ENCODE measurements at regions not wholly inside any gene's neighbourhood (a gene's known extent, or its start where the extent isn't known, plus 50 kb on each side); places are given as distances from the start of the nearest gene placed in this dataset.

GRCh38 chr18:28884304-28884703 is 707.4 kb upstream of the CDH2 start:
- no peak overlapping the region for H3K18ac ChIP-seq (ENCODE audit: low read length)
- H3K14ac ChIP-seq (ENCODE audit: low read length) = no peak overlapping the region
- no peak overlapping the region for H3K9ac ChIP-seq (ENCODE audit: low read length)
- no CpG with 5 or more reads among the region's 1 CpG for WGBS (ENCODE audit: extremely low coverage, insufficient coverage, insufficient read length)
- H2BK120ac ChIP-seq (ENCODE audit: insufficient read depth, low read length, poor library complexity) = no peak overlapping the region
- H3K79me1 ChIP-seq (ENCODE audit: low read length) = no peaks in the 10 kb centered on the region
- no peaks in the 10 kb centered on the region for H3K27me3 ChIP-seq (ENCODE audit: insufficient read depth, low read length)
- no peak overlapping the region for H2AFZ ChIP-seq (ENCODE audit: insufficient read depth, low read length, poor library complexity)
- no peaks in the 10 kb centered on the region for H3K9me3 ChIP-seq (ENCODE audit: insufficient read depth, low read depth, low read length)
- no peak overlapping the region for H3K23ac ChIP-seq (ENCODE audit: low read length)
- H2AK5ac ChIP-seq (ENCODE audit: low read length) = no peak overlapping the region
- no peak overlapping the region for H3K4ac ChIP-seq (ENCODE audit: low read depth, low read length)
- no peak overlapping the region for H2BK5ac ChIP-seq (ENCODE audit: low read depth, low read length, poor library complexity)
- no peak for DNase-seq
- H3K79me2 ChIP-seq (ENCODE audit: control insufficient read depth, insufficient read depth, low read length, poor library complexity) = no peaks in the 10 kb centered on the region
- no peak overlapping the region for H3K27ac ChIP-seq (ENCODE audit: low read depth, low read length)
- H4K12ac ChIP-seq (ENCODE audit: low read depth, low read length) = no peak overlapping the region
- H3K4me1 ChIP-seq (ENCODE audit: control insufficient read depth in 1 of 2, insufficient read depth in 2 of 2, low read length in 2 of 2) = no peaks in the 10 kb centered on the region
- H3K4me2 ChIP-seq (ENCODE audit: low read length) = no peak overlapping the region
- H3K36me3 ChIP-seq (ENCODE audit: control insufficient read depth in 1 of 2, insufficient read depth in 2 of 2, low read length in 2 of 2) = no peaks in the 10 kb centered on the region
- no peak overlapping the region for H3K4me3 ChIP-seq (ENCODE audit: low read depth, low read length)
- H4K8ac ChIP-seq (ENCODE audit: low read depth, low read length) = no peak overlapping the region
- no peak overlapping the region for H2BK12ac ChIP-seq (ENCODE audit: low read length)
- no peak overlapping the region for H4K91ac ChIP-seq (ENCODE audit: low read depth, low read length)

- no peaks in the 10 kb centered on the region for H3K79me1 ChIP-seq (ENCODE audit: low read length)
- no peak for DNase-seq
- no peaks in the 10 kb centered on the region for H3K4me1 ChIP-seq (ENCODE audit: control insufficient read depth in 1 of 2, insufficient read depth in 2 of 2, low read length in 2 of 2)
- H4K91ac ChIP-seq (ENCODE audit: low read depth, low read length) = no peak overlapping the region
- H3K23ac ChIP-seq (ENCODE audit: low read length) = no peak overlapping the region
- no peak overlapping the region for H2BK5ac ChIP-seq (ENCODE audit: low read depth, low read length, poor library complexity)
- WGBS (ENCODE audit: extremely low coverage, insufficient coverage, insufficient read length) = no CpG with 5 or more reads among the region's 4 CpGs
- no peaks in the 10 kb centered on the region for H3K27me3 ChIP-seq (ENCODE audit: insufficient read depth, low read length)
- no peak overlapping the region for H4K12ac ChIP-seq (ENCODE audit: low read depth, low read length)
- no peaks in the 10 kb centered on the region for H3K9me3 ChIP-seq (ENCODE audit: insufficient read depth, low read depth, low read length)
- H3K14ac ChIP-seq (ENCODE audit: low read length) = no peak overlapping the region
- H4K8ac ChIP-seq (ENCODE audit: low read depth, low read length) = no peak overlapping the region
- no peak overlapping the region for H3K4ac ChIP-seq (ENCODE audit: low read depth, low read length)
- no peak overlapping the region for H3K18ac ChIP-seq (ENCODE audit: low read length)
- no peak overlapping the region for H2BK120ac ChIP-seq (ENCODE audit: insufficient read depth, low read length, poor library complexity)
- H2BK12ac ChIP-seq (ENCODE audit: low read length) = no peak overlapping the region
- H3K27ac ChIP-seq (ENCODE audit: low read depth, low read length) = no peak overlapping the region
- no peak overlapping the region for H3K4me3 ChIP-seq (ENCODE audit: low read depth, low read length)
- no peak overlapping the region for H2AK5ac ChIP-seq (ENCODE audit: low read length)
- H3K4me2 ChIP-seq (ENCODE audit: low read length) = no peak overlapping the region
- H3K79me2 ChIP-seq (ENCODE audit: control insufficient read depth, insufficient read depth, low read length, poor library complexity) = no peaks in the 10 kb centered on the region
- H2AFZ ChIP-seq (ENCODE audit: insufficient read depth, low read length, poor library complexity) = no peak overlapping the region
- H3K9ac ChIP-seq (ENCODE audit: low read length) = no peak overlapping the region
- no peaks in the 10 kb centered on the region for H3K36me3 ChIP-seq (ENCODE audit: control insufficient read depth in 1 of 2, insufficient read depth in 2 of 2, low read length in 2 of 2)
Observed at GRCh38 chr18:28880856-28881255, 703.9 kb upstream of the CDH2 start.

GRCh38 chr18:28875059-28875458 is 698.1 kb upstream of the CDH2 start:
- H3K9ac ChIP-seq (ENCODE audit: low read length) = no peak overlapping the region
- DNase-seq = no peak
- WGBS (ENCODE audit: extremely low coverage, insufficient coverage, insufficient read length) = no CpG with 5 or more reads among the region's 1 CpG

GRCh38 chr18:28863396-28863795 is 686.5 kb upstream of the CDH2 start:
- no peak overlapping the region for H3K4ac ChIP-seq (ENCODE audit: low read depth, low read length)
- no peak overlapping the region for H2AFZ ChIP-seq (ENCODE audit: insufficient read depth, low read length, poor library complexity)
- no peak overlapping the region for H4K91ac ChIP-seq (ENCODE audit: low read depth, low read length)
- no peak overlapping the region for H4K8ac ChIP-seq (ENCODE audit: low read depth, low read length)
- H3K79me1 ChIP-seq (ENCODE audit: low read length) = no peaks in the 10 kb centered on the region
- WGBS (ENCODE audit: extremely low coverage, insufficient coverage, insufficient read length) = no CpG with 5 or more reads among the region's 2 CpGs
- no peak overlapping the region for H3K27ac ChIP-seq (ENCODE audit: low read depth, low read length)
- no peak overlapping the region for H3K23ac ChIP-seq (ENCODE audit: low read length)
- H3K4me2 ChIP-seq (ENCODE audit: low read length) = no peak overlapping the region
- no peaks in the 10 kb centered on the region for H3K79me2 ChIP-seq (ENCODE audit: control insufficient read depth, insufficient read depth, low read length, poor library complexity)
- no peaks in the 10 kb centered on the region for H3K9me3 ChIP-seq (ENCODE audit: insufficient read depth, low read depth, low read length)
- no peak overlapping the region for H2BK5ac ChIP-seq (ENCODE audit: low read depth, low read length, poor library complexity)
- H2BK120ac ChIP-seq (ENCODE audit: insufficient read depth, low read length, poor library complexity) = no peak overlapping the region
- no peak overlapping the region for H4K12ac ChIP-seq (ENCODE audit: low read depth, low read length)
- no peak overlapping the region for H3K4me3 ChIP-seq (ENCODE audit: low read depth, low read length)
- H3K36me3 ChIP-seq (ENCODE audit: control insufficient read depth in 1 of 2, insufficient read depth in 2 of 2, low read length in 2 of 2) = no peaks in the 10 kb centered on the region
- DNase-seq = no peak
- H3K4me1 ChIP-seq (ENCODE audit: control insufficient read depth in 1 of 2, insufficient read depth in 2 of 2, low read length in 2 of 2) = no peaks in the 10 kb centered on the region
- H2AK5ac ChIP-seq (ENCODE audit: low read length) = no peak overlapping the region
- no peak overlapping the region for H3K18ac ChIP-seq (ENCODE audit: low read length)
- H3K14ac ChIP-seq (ENCODE audit: low read length) = no peak overlapping the region
- H3K27me3 ChIP-seq (ENCODE audit: insufficient read depth, low read length) = no peaks in the 10 kb centered on the region
- no peak overlapping the region for H3K9ac ChIP-seq (ENCODE audit: low read length)
- no peak overlapping the region for H2BK12ac ChIP-seq (ENCODE audit: low read length)

More at GRCh38 chr18:28875059-28875458, 698.1 kb upstream of the CDH2 start:
- no peaks in the 10 kb centered on the region for H3K9me3 ChIP-seq (ENCODE audit: insufficient read depth, low read depth, low read length)
- no peak overlapping the region for H2AK5ac ChIP-seq (ENCODE audit: low read length)
- no peak overlapping the region for H2BK12ac ChIP-seq (ENCODE audit: low read length)
- no peak overlapping the region for H3K14ac ChIP-seq (ENCODE audit: low read length)
- no peak overlapping the region for H3K4me2 ChIP-seq (ENCODE audit: low read length)
- no peak overlapping the region for H4K91ac ChIP-seq (ENCODE audit: low read depth, low read length)
- H2BK5ac ChIP-seq (ENCODE audit: low read depth, low read length, poor library complexity) = no peak overlapping the region
- H3K4ac ChIP-seq (ENCODE audit: low read depth, low read length) = no peak overlapping the region
- H3K27me3 ChIP-seq (ENCODE audit: insufficient read depth, low read length) = no peaks in the 10 kb centered on the region
- H4K12ac ChIP-seq (ENCODE audit: low read depth, low read length) = no peak overlapping the region
- H3K79me2 ChIP-seq (ENCODE audit: control insufficient read depth, insufficient read depth, low read length, poor library complexity) = no peaks in the 10 kb centered on the region
- no peak overlapping the region for H3K27ac ChIP-seq (ENCODE audit: low read depth, low read length)
- H2AFZ ChIP-seq (ENCODE audit: insufficient read depth, low read length, poor library complexity) = no peak overlapping the region
- no peaks in the 10 kb centered on the region for H3K4me1 ChIP-seq (ENCODE audit: control insufficient read depth in 1 of 2, insufficient read depth in 2 of 2, low read length in 2 of 2)
- H3K23ac ChIP-seq (ENCODE audit: low read length) = no peak overlapping the region
- H4K8ac ChIP-seq (ENCODE audit: low read depth, low read length) = no peak overlapping the region
- H3K18ac ChIP-seq (ENCODE audit: low read length) = no peak overlapping the region
- no peaks in the 10 kb centered on the region for H3K79me1 ChIP-seq (ENCODE audit: low read length)
- H3K36me3 ChIP-seq (ENCODE audit: control insufficient read depth in 1 of 2, insufficient read depth in 2 of 2, low read length in 2 of 2) = no peaks in the 10 kb centered on the region
- no peak overlapping the region for H2BK120ac ChIP-seq (ENCODE audit: insufficient read depth, low read length, poor library complexity)
- H3K4me3 ChIP-seq (ENCODE audit: low read depth, low read length) = no peak overlapping the region
